HepG2 (cell line): ENCODE measurements at regions not wholly inside any gene's neighbourhood (a gene's known extent, or its start where the extent isn't known, plus 50 kb on each side); places are given as distances from the start of the nearest gene placed in this dataset.

ENCODE experiments used
- DDIT3 ChIP-seq: sonication (generic); formaldehyde crosslinking; IDR thresholded peaks from 2 replicates; pipeline ENCODE4 v1.4.0; 2020; ENCODE audit warnings: mild to moderate bottlenecking, missing genetic modification reagents
- DMAP1 ChIP-seq: IDR thresholded peaks from 2 replicates; pipeline ENCODE4 v1.6.1; 2016
- DNMT3B ChIP-seq: conservative IDR thresholded peaks from 2 replicates; pipeline ENCODE4 v1.6.1; 2016; ENCODE audit warnings: missing biosample characterization, control low read depth
- HDAC2 ChIP-seq: sonication (generic); formaldehyde crosslinking; IDR thresholded peaks from 2 replicates; pipeline ENCODE4 v1.4.0; 2020; ENCODE audit warnings: missing genetic modification reagents
- HES4 ChIP-seq: sonication (generic); formaldehyde crosslinking; IDR thresholded peaks from 2 replicates; pipeline ENCODE4 v1.9.0; 2021; ENCODE audit warnings: mild to moderate bottlenecking, missing genetic modification reagents, borderline replicate concordance
- HNF4G ChIP-seq, 2 experiments: sonication (generic) in 1 of 2; formaldehyde crosslinking in 1 of 2; IDR thresholded peaks; 2 replicates each; pipeline versions ENCODE4 v1.4.0 to v1.6.1; 2011 to 2020; ENCODE audit warnings: borderline replicate concordance in 2 of 2, low read depth in 2 of 2, mild to moderate bottlenecking in 2 of 2, low read length in 1 of 2, missing genetic modification reagents in 1 of 2, moderate library complexity in 1 of 2
- MAFG ChIP-seq: sonication (generic); formaldehyde crosslinking; IDR thresholded peaks from 2 replicates; pipeline ENCODE4 v1.5.1; 2020; ENCODE audit warnings: mild to moderate bottlenecking, missing genetic modification reagents
- POLR2A ChIP-seq, 2 experiments: IDR thresholded peaks; 2 replicates each; pipeline ENCODE4 v1.6.1; 2011; ENCODE audit warnings: low read depth in 2 of 2, low read length in 2 of 2, mild to moderate bottlenecking in 1 of 2, moderate library complexity in 1 of 2; ENCODE audit not compliant: insufficient read depth in 1 of 2
- RAD51 ChIP-seq: fragments of 450-650 bp; IDR thresholded peaks from 2 replicates; pipeline ENCODE4 v1.6.1; 2016; ENCODE audit warnings: borderline replicate concordance
- SIN3A ChIP-seq: IDR thresholded peaks from 2 replicates; pipeline ENCODE4 v1.6.1; 2011; ENCODE audit warnings: low read depth, mild to moderate bottlenecking, control low read depth, low read length, borderline replicate concordance
- SMYD3 ChIP-seq: sonication (generic); formaldehyde crosslinking; IDR thresholded peaks from 2 replicates; pipeline ENCODE4 v1.8.1; 2023; ENCODE audit warnings: mild to moderate bottlenecking, missing genetic modification reagents
- TGIF2 ChIP-seq: IDR thresholded peaks from 2 replicates; pipeline ENCODE4 v1.6.1; 2016; ENCODE audit warnings: control low read depth, missing compliant biosample characterization
- ZC3H4 ChIP-seq: sonication (generic); formaldehyde crosslinking; IDR thresholded peaks from 2 replicates; pipeline ENCODE4 v1.4.0; 2020; ENCODE audit warnings: missing genetic modification reagents, borderline replicate concordance
- ZNF775 ChIP-seq: sonication (generic); formaldehyde crosslinking; IDR thresholded peaks from 2 replicates; pipeline ENCODE4 v1.4.0; 2020; ENCODE audit warnings: missing genetic modification reagents, mild to moderate bottlenecking, moderate library complexity, borderline replicate concordance
- TF ChIP-seq, protein P1 (sequence below): sonication (generic); formaldehyde crosslinking; IDR thresholded peaks from 2 replicates; pipeline ENCODE4 v1.4.0; 2020; ENCODE audit warnings: missing genetic modification reagents
- TF ChIP-seq, protein P2 (sequence below): IDR thresholded peaks from 2 replicates; pipeline ENCODE4 v1.6.1; 2016; ENCODE audit warnings: low read depth, control low read depth
- TF ChIP-seq, protein P3 (sequence below): sonication (generic); formaldehyde crosslinking; IDR thresholded peaks from 2 replicates; pipeline ENCODE4 v1.4.0; 2020; ENCODE audit warnings: missing genetic modification reagents

GRCh38 chr2:42927334-42928160 is 135.2 kb upstream of the HAAO start (continued):
- TF ChIP-seq HES4, result peak; percentile 44; the same call in 1 of the 2 replicates
- 0 out of 2 replicates have a peak, but pooled peaks have one; percentile 33 for TF ChIP-seq DMAP1 (CRISPR knock-in tag)
- TF ChIP-seq HDAC2, result peak; percentile 54; the same call in 1 of the 2 replicates
- TF ChIP-seq, protein P1, sequence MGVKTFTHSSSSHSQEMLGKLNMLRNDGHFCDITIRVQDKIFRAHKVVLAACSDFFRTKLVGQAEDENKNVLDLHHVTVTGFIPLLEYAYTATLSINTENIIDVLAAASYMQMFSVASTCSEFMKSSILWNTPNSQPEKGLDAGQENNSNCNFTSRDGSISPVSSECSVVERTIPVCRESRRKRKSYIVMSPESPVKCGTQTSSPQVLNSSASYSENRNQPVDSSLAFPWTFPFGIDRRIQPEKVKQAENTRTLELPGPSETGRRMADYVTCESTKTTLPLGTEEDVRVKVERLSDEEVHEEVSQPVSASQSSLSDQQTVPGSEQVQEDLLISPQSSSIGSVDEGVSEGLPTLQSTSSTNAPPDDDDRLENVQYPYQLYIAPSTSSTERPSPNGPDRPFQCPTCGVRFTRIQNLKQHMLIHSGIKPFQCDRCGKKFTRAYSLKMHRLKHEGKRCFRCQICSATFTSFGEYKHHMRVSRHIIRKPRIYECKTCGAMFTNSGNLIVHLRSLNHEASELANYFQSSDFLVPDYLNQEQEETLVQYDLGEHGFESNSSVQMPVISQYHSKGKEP (CRISPR knock-in tag), result peak; percentile 22; the same call in 1 of the 2 replicates
- TF ChIP-seq SIN3A, result 0 out of 2 replicates have a peak, but pooled peaks have one; percentile 9
- peak; percentile 81; the same call in 1 of the 2 replicates for TF ChIP-seq ZC3H4 (CRISPR knock-in tag)
- TF ChIP-seq, protein P2, sequence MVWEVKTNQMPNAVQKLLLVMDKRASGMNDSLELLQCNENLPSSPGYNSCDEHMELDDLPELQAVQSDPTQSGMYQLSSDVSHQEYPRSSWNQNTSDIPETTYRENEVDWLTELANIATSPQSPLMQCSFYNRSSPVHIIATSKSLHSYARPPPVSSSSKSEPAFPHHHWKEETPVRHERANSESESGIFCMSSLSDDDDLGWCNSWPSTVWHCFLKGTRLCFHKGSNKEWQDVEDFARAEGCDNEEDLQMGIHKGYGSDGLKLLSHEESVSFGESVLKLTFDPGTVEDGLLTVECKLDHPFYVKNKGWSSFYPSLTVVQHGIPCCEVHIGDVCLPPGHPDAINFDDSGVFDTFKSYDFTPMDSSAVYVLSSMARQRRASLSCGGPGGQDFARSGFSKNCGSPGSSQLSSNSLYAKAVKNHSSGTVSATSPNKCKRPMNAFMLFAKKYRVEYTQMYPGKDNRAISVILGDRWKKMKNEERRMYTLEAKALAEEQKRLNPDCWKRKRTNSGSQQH (CRISPR knock-in tag), result 0 out of 2 replicates have a peak, but pooled peaks have one; percentile 42
- TF ChIP-seq RAD51, result no peak
- TF ChIP-seq POLR2A (IDR thresholded peaks at IDR 0.05; ENCODE audit: insufficient read depth in 1 of 2, low read depth in 2 of 2, low read length in 2 of 2), result peak in 1 of 2 experiments; percentile 31; a peak in 1 of 4 replicates
- 0 out of 2 replicates have a peak, but pooled peaks have one; percentile 10 for TF ChIP-seq SMYD3 (CRISPR knock-in tag)
- TF ChIP-seq DDIT3, result no peak
- no peak for TF ChIP-seq HNF4G (IDR thresholded peaks at IDR 0.05; ENCODE audit: borderline replicate concordance, low read depth, low read length)
- 0 out of 2 replicates have a peak, but pooled peaks have one; percentile 14 for TF ChIP-seq HNF4G (CRISPR knock-in tag; IDR thresholded peaks at IDR 0.05; ENCODE audit: borderline replicate concordance, low read depth)
- peak; percentile 47 for TF ChIP-seq TGIF2 (CRISPR knock-in tag)
- no peak for TF ChIP-seq DNMT3B (CRISPR knock-in tag)
- no peak for TF ChIP-seq ZNF775 (CRISPR knock-in tag)
- TF ChIP-seq, protein P3, sequence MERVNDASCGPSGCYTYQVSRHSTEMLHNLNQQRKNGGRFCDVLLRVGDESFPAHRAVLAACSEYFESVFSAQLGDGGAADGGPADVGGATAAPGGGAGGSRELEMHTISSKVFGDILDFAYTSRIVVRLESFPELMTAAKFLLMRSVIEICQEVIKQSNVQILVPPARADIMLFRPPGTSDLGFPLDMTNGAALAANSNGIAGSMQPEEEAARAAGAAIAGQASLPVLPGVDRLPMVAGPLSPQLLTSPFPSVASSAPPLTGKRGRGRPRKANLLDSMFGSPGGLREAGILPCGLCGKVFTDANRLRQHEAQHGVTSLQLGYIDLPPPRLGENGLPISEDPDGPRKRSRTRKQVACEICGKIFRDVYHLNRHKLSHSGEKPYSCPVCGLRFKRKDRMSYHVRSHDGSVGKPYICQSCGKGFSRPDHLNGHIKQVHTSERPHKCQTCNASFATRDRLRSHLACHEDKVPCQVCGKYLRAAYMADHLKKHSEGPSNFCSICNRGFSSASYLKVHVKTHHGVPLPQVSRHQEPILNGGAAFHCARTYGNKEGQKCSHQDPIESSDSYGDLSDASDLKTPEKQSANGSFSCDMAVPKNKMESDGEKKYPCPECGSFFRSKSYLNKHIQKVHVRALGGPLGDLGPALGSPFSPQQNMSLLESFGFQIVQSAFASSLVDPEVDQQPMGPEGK (CRISPR knock-in tag), result peak; percentile 90
- TF ChIP-seq MAFG, result no peak
